ENCODE measurements at regions not wholly inside any gene's neighbourhood (a gene's known extent, or its start where the extent isn't known, plus 50 kb on each side); places are given as distances from the start of the nearest gene placed in this dataset.

DNA sequence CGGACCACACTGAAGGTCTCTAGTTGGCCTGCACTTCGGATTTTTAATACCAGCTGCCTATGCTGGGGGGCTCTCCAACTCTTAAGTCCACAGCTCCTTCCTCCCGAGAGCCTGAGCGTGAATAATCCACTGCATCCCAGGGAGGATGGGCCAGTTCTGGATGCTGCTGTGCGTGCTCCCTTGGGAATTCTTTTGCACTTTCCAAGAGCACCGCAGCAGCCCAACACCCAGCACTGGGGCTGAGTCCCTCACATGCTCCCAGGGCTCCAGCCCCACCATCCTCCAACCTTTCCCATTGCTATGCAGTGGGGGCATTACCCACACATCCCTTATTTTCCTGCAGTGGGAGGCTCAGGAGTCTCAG lies 136.4 kb upstream of the IQSEC1 start:
- no peak for DNase-seq

- DNase-seq, result no peak
These were observed 135.7 kb upstream of the IQSEC1 start for GRCh38 chr3:13208706-13209633.

GRCh38 chr3:13207975-13208705 lies 134.9 kb upstream of the IQSEC1 start:
- no peak for DNase-seq

GRCh38 chr3:13207578-13207922 lies 134.3 kb upstream of the IQSEC1 start:
- no peak for DNase-seq

- no peak for DNase-seq
These were observed 133.8 kb upstream of the IQSEC1 start for GRCh38 chr3:13206799-13207577.

DNA sequence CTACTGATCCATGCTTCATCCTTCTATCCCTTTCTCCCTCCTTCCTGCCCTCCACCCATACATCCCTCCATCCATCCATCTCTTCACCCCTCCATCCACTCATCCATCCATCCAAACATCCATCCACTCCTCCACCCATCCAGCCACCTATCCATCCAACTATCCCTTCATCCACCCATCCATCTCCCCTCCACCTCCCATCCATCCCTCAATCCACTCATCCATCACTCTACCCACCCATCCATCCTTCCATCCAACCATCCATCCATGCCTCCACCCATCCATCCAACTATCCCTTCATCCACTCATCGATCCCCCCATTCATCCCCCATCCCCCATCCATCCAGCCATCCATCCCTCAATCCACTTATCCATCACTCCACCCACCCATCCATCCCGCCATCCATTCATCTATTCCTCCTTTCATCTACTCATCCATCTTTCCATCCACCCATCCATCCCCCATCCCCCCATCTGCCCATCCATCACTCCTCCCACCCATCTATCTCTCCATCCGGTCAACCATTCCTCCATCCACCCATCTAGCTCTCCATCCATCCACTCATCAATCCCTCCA lies 132.4 kb upstream of the IQSEC1 start:
- no peak for DNase-seq

GRCh38 chr3:13204177-13204581 lies 130.9 kb upstream of the IQSEC1 start:
- DNase-seq, result no peak

GRCh38 chr3:13203398-13204176 lies 130.4 kb upstream of the IQSEC1 start:
- no peak for DNase-seq

- DNase-seq, result no peak
These were observed 129.6 kb upstream of the IQSEC1 start for GRCh38 chr3:13202744-13203397.

DNA sequence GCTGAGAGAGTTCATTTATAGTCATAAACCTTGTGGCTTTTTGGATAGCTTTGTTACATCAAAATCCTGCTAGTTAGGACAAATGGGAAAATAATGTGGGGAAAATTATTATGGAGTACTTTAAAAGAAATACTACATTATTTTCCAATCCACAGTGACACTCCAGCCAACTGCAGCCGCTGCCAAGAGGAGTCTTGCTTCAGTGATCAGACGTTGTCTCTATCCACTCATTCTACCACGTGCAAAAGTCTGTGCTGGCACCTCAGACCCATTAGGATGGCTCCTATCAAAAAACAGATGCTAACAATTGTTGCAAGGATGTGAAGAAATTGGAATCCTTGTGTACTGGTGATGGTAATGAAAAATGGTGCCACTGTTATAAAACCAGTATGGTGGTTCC lies 128.6 kb upstream of the IQSEC1 start:
- no peak for DNase-seq

DNA sequence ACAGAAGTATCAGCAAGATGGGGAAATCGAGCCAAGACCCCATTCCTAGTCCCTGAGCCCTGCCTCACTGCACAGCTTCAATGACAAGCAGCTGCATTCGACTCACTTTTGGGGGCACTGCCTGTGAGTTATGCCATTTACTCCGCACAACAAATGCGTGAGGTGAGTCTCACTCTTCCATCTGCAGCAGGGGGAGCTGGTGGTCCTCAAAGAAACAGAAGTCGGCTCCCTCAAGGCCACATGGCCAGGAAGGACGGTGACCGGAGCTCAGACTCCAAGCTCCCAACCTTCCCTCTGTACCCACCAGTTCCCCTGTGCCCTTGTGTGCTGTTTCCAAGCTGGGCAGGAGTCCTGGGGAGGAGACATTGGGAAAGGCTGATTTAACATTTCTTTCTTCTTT lies 127.7 kb upstream of the IQSEC1 start:
- no peak for DNase-seq

- no peak for DNase-seq
These were observed 127.2 kb upstream of the IQSEC1 start for GRCh38 chr3:13200465-13200864.

- no peak for DNase-seq
These were observed 126.7 kb upstream of the IQSEC1 start for GRCh38 chr3:13199899-13200451.

- DNase-seq, result no peak
These were observed 126.0 kb upstream of the IQSEC1 start for GRCh38 chr3:13199006-13199776.

- no peak for DNase-seq
These were observed 125.1 kb upstream of the IQSEC1 start for GRCh38 chr3:13198264-13198879.

DNA sequence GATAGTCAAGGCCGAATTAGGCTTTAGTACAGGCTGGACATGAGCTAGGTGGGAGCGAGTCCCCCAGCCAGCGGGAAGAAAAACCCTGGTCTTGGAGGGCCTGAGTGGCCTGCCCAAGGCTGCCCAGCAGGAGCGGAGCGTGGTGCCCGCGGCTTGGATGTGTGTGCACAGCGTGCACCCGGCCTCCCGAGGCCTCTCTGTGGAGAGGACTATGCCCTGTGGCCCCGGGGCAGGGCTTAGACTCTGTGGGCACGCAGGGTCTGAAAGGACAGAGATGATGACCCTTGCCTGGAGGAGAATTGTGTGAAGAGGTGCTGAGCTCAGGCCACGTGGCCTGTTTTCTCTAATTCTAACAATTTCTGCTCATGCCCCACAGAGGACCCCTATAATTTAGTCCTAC lies 124.6 kb upstream of the IQSEC1 start:
- no peak for DNase-seq

GRCh38 chr3:13197281-13197680 lies 124.1 kb upstream of the IQSEC1 start:
- DNase-seq, result no peak

DNA sequence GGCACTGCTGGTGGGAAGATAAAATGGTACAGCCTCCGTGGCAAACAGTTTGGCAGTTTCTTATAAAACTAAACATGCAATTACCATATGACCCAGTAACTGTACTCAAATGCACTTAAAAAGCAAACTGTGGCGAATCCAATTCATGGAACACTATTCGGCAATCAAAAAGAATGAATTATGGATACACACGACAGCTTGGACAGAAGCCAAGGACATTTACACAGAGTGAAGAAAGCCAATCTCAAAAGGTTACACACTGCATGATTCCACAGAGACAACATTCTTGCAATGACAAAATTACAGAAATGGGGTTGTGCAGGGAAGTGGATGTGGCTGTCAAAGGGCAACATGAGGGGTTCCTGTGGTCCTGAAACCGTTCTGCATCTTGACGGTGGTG lies 122.1 kb upstream of the IQSEC1 start:
- no peak for DNase-seq
